Left lobe of liver (tissue), 2 donors: ENCODE measurements at regions not wholly inside any gene's neighbourhood (a gene's known extent, or its start where the extent isn't known, plus 50 kb on each side); places are given as distances from the start of the nearest gene placed in this dataset.
A peak's percentile ranks its signal among the peaks of the same experiment; 100 is the strongest.

ENCODE experiments used
- ATAC-seq: fragments of 200-7000 bp; cut with Tn5 transposase; one replicate; pipeline ENCODE4 v1.9.1; 2020; ENCODE audit warnings: mild to moderate bottlenecking, moderate library complexity
- DNase-seq: peaks from one replicate; pipeline ENCODE4 v3.0.0-alpha.2; 2020; ENCODE audit warnings: low spot score
- donor health status: DM: no; HTN: no; CAD: no; lungs with moderate emphysema.
- donor health status: DM: no; HTN: yes; CAD: no.

DNA sequence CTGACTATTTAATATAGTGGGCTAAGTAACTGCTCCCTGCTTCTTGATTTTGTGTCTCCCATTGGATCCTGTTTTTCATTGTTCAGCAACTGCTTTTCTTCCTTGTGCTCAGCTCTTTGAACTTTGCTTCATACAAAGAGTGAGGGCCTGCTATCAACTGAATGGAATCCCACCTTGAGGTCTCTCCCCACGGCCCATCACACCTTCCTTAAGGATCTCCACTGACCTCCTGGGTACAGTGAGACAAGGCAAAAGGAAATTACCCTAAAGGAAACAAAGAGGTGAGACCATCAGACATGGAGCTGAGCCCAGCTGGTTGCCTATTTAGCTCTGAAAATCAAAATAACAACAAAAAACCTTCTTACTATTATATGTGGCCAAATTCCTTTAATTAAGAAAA, 91.3 kb upstream of the RPL34 start:
- DNase-seq (no peak), ATAC-seq (no peak)

- ATAC-seq (no peak), DNase-seq (no peak)
Measured at GRCh38 chr4:108527723-108528122, 92.7 kb upstream of the RPL34 start.

- ATAC-seq: no peak
- no peak for DNase-seq
Measured at GRCh38 chr4:108520807-108521206, 99.6 kb upstream of the RPL34 start.

DNA sequence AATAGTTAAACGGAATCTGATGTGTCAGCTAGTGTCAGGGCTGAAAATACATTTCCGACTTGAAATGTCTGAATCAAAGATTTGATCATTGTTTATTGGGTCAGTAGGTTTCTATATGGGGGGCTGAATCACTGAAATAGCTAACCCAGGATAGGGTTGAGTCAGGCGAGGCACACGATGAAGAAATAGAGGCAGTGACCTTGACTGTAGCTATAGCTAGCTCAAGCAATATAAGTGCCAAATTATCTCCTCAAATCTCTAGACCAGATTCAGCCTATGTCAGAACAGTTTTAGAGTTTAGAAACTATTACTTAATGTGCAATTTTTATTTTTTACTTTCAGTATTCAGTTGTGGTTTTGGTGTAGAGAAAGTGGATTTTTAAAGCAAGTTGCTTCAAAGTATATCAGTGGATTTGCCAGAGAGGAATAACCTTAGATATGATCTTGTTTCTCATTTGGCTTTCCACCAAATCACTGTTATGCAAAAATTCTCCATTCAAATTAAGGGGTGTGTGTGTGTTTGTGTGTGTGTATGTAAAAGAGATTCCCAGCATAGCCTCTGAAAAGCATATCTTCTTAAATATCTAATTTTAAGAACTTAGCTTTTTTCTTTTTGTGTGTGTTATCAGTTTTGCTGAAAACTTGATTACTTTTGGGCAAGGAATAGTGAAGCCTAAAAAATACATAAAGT, 100.3 kb upstream of the RPL34 start:
- no peak for DNase-seq
- no peak for ATAC-seq

GRCh38 chr4:108519208-108519833, 101.1 kb upstream of the RPL34 start:
- no peak for DNase-seq
- no peak for ATAC-seq

DNA sequence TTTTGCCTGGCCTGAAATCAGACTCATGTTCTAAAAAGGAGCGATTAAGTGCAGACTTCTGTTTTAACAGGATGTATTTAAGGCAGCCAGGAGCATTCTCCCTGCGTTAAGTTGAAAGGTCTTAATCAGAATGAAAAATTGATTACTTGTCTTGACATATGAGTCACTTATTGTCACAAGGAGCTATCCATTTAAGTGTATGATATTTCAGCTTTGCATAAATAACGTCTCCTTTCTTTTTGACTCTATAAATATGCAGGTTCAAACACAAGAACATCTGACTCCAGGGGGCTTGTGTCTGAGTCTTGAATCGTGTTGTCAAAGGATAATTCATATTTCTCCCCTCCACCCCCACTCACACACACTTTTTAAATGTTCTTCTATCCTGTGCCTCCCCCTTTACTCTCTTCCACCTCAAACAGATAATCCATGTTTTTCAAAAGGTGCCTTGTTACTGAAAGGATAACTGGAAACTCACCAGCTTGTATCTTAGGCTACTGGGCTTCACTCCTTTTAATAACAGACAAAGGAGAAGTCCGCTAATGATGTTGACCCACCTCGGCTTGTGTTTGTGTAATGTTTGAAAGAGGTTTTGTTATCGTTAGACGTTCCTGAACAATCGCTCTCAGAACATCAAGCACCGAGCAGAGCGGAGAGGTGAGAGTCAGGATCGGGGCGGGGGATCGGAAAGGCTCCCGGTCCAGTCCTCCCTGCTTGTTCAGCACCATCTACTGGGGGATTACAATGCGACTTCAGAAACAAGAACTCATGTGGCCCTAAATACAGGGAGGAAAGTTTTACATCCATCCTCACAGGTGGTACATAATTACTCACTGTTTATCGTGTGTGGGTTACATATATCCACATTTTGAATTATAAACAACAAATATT, 107.5 kb upstream of the RPL34 start:
- ATAC-seq: peak; percentile 26

GRCh38 chr4:108511618-108512017, 108.8 kb upstream of the RPL34 start:
- no peak for DNase-seq

More for the DNA sequence above, 107.5 kb upstream of the RPL34 start:
- no peak for DNase-seq

DNA sequence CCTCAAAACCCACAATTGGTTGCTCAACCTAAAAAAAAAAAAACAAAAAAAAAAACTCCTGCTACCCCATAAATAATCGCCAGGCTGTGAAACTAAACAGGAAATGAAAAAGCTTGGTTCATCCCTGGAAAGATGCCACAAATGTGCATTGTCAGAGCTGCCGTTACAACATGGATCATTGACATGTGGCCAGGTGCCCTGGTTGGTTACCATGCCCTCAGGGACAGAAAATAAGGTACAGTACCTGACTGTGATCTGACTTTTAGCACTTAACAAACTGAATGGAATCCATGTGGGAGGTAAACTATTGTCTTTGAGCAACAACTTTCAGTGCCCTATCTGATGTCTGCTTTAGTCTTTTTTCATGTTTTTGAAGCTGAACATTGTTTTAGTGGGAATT, 118.0 kb upstream of the RPL34 start:
- DNase-seq (no peak), ATAC-seq (no peak)

More at GRCh38 chr4:108511618-108512017, 108.8 kb upstream of the RPL34 start:
- ATAC-seq: no peak

- DNase-seq (no peak), ATAC-seq (no peak)
Measured at GRCh38 chr4:108498925-108499324, 121.5 kb upstream of the RPL34 start.

GRCh38 chr4:108493596-108493931, 126.8 kb upstream of the RPL34 start:
- DNase-seq (no peak), ATAC-seq (no peak)

- DNase-seq (no peak), ATAC-seq (no peak)
Measured at GRCh38 chr4:108492816-108493595, 127.4 kb upstream of the RPL34 start.

GRCh38 chr4:108488865-108489264, 131.5 kb upstream of the RPL34 start:
- no peak for DNase-seq
- no peak for ATAC-seq

- no peak for ATAC-seq
- DNase-seq: no peak
Measured at GRCh38 chr4:108486046-108486445, 134.3 kb upstream of the RPL34 start.

DNA sequence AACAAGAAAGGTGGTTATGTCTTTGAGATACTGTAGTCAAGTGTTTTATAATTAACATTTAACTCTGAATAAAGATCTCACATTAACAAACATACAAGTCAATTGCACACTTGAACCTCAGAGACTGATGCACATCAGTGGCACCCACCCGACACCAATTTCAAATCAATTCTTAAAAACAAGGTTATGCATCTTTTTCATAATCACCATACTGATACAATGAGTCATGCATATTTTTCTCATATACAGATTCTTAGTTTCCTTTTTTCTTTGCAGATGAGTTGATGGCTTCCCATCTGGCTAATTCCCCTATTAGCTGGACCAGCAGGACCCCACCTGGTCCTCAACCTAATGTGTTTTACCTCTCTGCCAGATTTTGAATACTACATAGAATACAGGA, 136.2 kb upstream of the RPL34 start:
- no peak for ATAC-seq
- DNase-seq: no peak

DNA sequence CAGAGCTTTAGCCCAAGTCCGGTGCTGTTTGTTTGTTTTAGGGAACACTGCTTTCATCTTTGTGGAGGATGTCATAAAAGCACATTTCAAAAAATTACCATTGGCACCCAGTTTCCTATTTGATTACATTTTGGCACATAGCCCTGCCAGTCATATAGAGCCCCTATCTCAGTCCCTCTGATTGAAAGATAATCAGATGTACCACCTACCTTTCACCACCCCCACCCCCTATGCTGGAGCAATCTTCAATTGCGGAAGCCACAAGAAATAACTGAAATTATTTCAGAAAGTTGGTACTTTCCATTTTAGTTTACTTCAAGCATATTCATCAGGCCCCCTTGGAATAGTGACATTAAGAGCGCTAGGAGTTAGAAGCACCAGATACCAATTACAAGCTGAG, 136.7 kb upstream of the RPL34 start:
- no peak for DNase-seq
- no peak for ATAC-seq

DNA sequence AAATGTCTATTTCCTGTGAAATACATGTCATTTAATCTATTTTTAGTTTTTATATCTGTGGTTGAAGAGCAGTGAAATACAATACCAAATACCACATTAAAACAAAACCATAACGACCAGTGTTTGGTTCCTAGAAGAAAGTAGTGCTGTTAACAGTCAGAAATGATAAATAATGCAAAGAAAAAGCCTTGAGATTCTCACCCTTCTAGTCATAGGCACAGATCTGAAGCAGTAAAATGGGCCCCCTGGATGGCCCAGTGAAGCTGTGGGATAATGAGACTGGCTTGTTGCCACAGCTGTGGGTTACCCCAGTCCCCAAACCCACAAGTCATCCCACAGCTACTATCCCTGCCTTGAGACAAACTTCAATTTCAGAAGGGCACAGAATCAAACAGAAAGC, 137.3 kb upstream of the RPL34 start:
- DNase-seq (no peak), ATAC-seq (no peak)

- DNase-seq (no peak), ATAC-seq (no peak)
Measured at GRCh38 chr4:108480881-108481280, 139.5 kb upstream of the RPL34 start.

DNA sequence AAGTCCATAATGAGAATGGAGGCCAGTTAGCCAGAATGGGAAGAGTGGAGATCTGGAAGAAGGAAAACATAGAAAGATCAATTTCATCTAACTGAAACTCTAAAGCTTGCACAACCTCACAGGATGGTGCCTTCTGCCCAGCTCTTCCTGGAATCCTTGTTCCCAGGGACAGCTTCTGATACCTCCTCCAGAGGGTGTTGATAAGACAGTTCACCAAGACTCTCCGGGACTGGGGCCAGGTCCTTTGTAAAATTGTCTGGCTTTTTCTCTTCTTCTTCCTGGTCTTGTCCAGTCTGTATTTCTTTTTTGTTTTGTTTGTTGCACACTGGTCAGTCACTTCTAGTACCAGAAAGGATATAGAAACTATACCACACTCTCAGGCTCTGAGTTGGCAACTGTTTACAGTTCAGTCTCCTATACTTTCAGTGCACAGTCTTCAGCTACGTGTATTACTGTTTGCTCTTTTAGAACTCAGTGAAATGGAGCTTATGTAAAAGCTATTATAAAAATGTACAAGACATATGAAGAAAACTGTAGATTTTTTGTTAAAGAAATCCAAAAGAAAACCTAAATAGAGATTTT, 142.8 kb upstream of the RPL34 start:
- ATAC-seq (no peak), DNase-seq (no peak)

DNA sequence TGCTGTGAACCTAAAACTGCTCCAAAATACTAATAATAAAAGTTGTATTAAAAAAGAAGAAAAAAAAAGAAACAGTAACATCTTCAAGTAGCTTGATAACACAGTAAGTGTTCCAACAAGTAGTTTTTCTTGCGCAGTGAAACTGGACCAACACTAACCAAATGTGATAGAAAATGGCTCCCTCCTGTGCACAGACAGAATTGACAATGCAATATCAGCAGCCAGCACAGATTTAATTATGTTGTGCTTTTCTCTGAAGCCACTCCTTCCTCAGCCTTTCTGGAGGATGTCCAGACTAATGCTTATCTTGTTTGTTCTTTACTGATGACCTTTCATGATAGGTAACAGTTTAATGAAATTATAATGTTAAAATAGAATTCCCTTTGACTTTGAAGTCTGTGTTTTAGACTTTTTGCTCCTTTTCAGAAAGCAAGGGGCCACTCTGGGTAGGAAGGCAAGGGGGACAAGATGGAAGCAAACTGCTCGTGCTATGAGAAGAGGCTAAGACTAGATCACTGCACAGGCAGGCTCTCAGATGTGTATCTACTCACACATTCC, 147.1 kb upstream of the RPL34 start:
- no peak for ATAC-seq
- DNase-seq: no peak
